Right lobe of liver (tissue), 6 donors: ENCODE measurements at regions not wholly inside any gene's neighbourhood (a gene's known extent, or its start where the extent isn't known, plus 50 kb on each side); places are given as distances from the start of the nearest gene placed in this dataset.

Source experiments
- ATAC-seq, 4 donors: fragments of 200-7000 bp; cut with Tn5 transposase; one replicate each; pipeline ENCODE4 v1.9.1; 2020; ENCODE audit warnings: mild to moderate bottlenecking in 4 of 4, moderate library complexity in 4 of 4
- DNase-seq, 3 donors: peaks; one replicate each; pipeline ENCODE4 v3.0.0-alpha.2; 2020
- H3K27ac ChIP-seq, 3 donors: fragments of 200-600 bp; one replicate each; pipeline ENCODE4 v1.8.0; 2022
- H3K27me3 ChIP-seq, 2 donors: fragments of 200-600 bp; one replicate each; pipeline ENCODE4 v1.8.0; 2022
- H3K36me3 ChIP-seq, 4 donors: fragments of 200-600 bp; sonication (generic) in 1 of 4; one replicate each; pipeline versions ENCODE4 v1.5.1 to v1.8.0; 2017 to 2022; ENCODE audit warnings: control low read depth in 1 of 4
- H3K4me1 ChIP-seq, 4 donors: fragments of 200-600 bp; sonication (generic) in 1 of 4; one replicate each; pipeline versions ENCODE4 v1.5.1 to v1.8.0; 2017 to 2022; ENCODE audit warnings: control low read depth in 1 of 4
- H3K4me3 ChIP-seq, 3 donors: fragments of 200-600 bp; one replicate each; pipeline ENCODE4 v1.8.0; 2022
- H3K9me3 ChIP-seq, 4 donors: fragments of 200-600 bp; sonication (generic) in 1 of 4; one replicate each; pipeline versions ENCODE4 v1.5.1 to v1.8.0; 2017 to 2022; ENCODE audit warnings: control low read depth in 1 of 4
- POLR2A ChIP-seq: fragments of 450-650 bp; IDR thresholded peaks from one replicate; pipeline ENCODE4 v1.6.1; 2017; ENCODE audit warnings: antibody characterized with exemption, mild to moderate bottlenecking
- WGBS: methylation state at CpG from one replicate; pipeline ENCODE4 v1.1.6; 2018; ENCODE audit warnings: low coverage, low lambda C conversion rate; ENCODE audit not compliant: insufficient coverage; ENCODE audit errors: missing lambda C conversion rate; 5-methylcytosine and 5-hydroxymethylcytosine counted together
- intact Hi-C, 2 donors: fragments of 100-400 bp; cut with DNase I; formaldehyde crosslinking; loops; one replicate each; pipeline versions ENCODE4 v1.11.2 to v1.14.1; 2022
- TF ChIP-seq, protein P1 (sequence below), 4 donors: fragments of 200-600 bp in 3 of 4; fragments of 450-650 bp in 1 of 4; IDR thresholded peaks; one replicate each; pipeline versions ENCODE4 v1.5.1 to v1.8.0; 2016 to 2022; ENCODE audit warnings: antibody characterized with exemption in 4 of 4, mild to moderate bottlenecking in 2 of 4
- donor health status: DM: no; HTN: yes; CAD: no.
- donor health status: DM: no; HTN: no; CAD: no.
- donor health status: DM: no; HTN: no; CAD: no.
- donor health status: DM: no; HTN: yes; CAD: no.
- donor health status: DM: no; HTN: yes; CAD: no.

DNA sequence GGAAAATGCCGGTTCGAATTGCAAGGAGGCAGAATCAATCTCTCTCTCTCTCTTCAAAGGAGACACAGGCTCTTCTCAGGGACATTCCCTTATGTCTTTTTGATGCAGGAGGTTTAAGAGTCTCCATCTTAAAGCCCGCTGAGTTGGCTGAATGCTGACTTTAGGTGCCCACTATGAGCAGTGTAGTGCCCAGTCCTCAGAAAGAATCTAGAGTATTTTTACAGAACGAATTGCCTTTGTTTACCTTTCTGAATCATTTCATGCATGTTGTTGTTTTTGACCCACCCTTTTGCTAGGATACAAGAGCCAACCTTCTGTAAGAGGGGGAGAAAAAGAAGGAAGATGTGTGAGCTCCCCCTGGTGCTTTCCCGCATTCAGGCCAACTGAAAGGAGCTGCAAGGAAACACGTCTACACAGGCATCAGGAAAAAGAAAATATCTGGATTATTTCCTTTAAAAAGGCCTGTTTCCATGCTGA lies 193.5 kb upstream of the TCF4 start:
- Histone ChIP-seq H3K36me3 (no peaks in the 10 kb centered on the region), H3K27ac (no peak overlapping the region), H3K9me3 (no peaks in the 10 kb centered on the region), H3K4me1 (peaks cover 0 to 9% (median 0%) of the 10 kb centered on the region in 4 donors), H3K4me3 (no peak overlapping the region), H3K27me3 (peaks cover 0 to 14% of the 10 kb centered on the region in 2 donors)
- intact Hi-C loops, result no loop called here
- ATAC-seq, result peak; percentile 43 to 60 (median 54)
- DNase-seq, result no peak
- TF ChIP-seq, protein P1, sequence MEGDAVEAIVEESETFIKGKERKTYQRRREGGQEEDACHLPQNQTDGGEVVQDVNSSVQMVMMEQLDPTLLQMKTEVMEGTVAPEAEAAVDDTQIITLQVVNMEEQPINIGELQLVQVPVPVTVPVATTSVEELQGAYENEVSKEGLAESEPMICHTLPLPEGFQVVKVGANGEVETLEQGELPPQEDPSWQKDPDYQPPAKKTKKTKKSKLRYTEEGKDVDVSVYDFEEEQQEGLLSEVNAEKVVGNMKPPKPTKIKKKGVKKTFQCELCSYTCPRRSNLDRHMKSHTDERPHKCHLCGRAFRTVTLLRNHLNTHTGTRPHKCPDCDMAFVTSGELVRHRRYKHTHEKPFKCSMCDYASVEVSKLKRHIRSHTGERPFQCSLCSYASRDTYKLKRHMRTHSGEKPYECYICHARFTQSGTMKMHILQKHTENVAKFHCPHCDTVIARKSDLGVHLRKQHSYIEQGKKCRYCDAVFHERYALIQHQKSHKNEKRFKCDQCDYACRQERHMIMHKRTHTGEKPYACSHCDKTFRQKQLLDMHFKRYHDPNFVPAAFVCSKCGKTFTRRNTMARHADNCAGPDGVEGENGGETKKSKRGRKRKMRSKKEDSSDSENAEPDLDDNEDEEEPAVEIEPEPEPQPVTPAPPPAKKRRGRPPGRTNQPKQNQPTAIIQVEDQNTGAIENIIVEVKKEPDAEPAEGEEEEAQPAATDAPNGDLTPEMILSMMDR (IDR thresholded peaks at IDR 0.05), result peak; percentile 14 to 39 (median 34)
- TF ChIP-seq POLR2A, result no peak
- 37% methylated on average over 6 of the region's 6 CpGs for WGBS

- ATAC-seq (no peak), DNase-seq (no peak)
- Histone ChIP-seq H3K4me1 (peaks cover 0 to 9% (median 0%) of the 10 kb centered on the region in 4 donors), H3K36me3 (no peaks in the 10 kb centered on the region), H3K27me3 (peaks cover 0 to 14% of the 10 kb centered on the region in 2 donors), H3K9me3 (no peaks in the 10 kb centered on the region), H3K4me3 (peak overlapping the region; percentile 38 to 50 (median 41)), H3K27ac (peak overlapping the region in 2 of 3 donors; percentile 27 to 49)
- TF ChIP-seq, protein P1 (IDR thresholded peaks at IDR 0.05), result no peak
- no peak for TF ChIP-seq POLR2A
- 33% methylated on average over 6 of the region's 9 CpGs for WGBS
- intact Hi-C loops, result no loop called here
These were observed 192.6 kb upstream of the TCF4 start for GRCh38 chr18:55780586-55781071.

- Histone ChIP-seq H3K27me3 (peaks cover 0 to 14% of the 10 kb centered on the region in 2 donors), H3K27ac (peak overlapping the region in 2 of 3 donors; percentile 27 to 49), H3K4me1 (peaks cover 0 to 9% (median 0%) of the 10 kb centered on the region in 4 donors), H3K9me3 (no peaks in the 10 kb centered on the region), H3K4me3 (peak overlapping the region; percentile 38 to 50 (median 41)), H3K36me3 (no peaks in the 10 kb centered on the region)
- 4% methylated on average over 28 of the region's 88 CpGs for WGBS
- TF ChIP-seq POLR2A, result no peak
- TF ChIP-seq, protein P1 (IDR thresholded peaks at IDR 0.05), result peak in 2 of 4 donors; percentile 14 to 22
- peak; percentile 48 to 79 (median 70) for ATAC-seq
- intact Hi-C loops, result no loop called here
- DNase-seq, result peak in 2 of 3 donors; percentile 36 to 51
These were observed 191.9 kb upstream of the TCF4 start for GRCh38 chr18:55779691-55780585.

DNA sequence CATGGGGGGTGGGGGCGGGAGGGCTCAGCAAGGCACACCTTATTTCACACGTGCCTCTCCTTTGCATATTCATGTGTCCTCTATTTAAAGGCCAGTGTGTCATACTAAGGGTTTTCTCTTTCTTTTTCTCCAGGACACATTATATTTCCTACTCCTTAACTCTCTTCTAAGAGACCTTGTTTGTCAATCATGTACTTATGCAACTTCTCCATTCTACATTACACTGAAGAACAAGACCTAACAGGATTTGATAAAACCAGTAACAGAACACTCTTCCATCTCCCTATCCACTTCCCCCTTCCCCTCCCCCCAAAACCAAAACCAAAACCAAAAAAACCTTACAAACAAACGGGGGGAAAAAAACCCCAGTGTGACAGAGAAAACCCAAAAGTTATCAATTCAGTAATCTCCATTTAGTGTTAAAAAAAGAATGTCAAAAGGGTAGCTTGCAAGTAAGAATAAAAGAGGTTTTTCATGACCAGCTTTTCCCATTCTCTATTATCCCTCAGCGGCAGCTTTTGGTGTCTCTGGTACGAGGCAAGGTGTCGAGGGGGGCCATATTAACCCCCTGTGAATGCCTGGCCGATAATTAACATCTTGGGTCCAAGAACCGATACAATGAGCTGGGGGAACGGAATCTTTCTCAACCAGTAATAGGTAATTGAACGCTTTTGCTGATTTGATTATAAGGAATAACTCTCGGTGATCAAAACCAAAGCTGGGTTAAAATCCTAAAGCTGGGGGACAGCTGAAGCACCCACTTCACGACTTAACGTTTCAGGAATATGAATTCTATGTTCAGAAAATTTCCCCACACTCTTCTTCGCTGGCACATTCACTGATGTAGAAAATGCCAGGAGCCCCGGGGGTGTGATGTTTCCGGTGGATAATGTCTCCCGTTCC lies 191.0 kb upstream of the TCF4 start:
- 9% methylated on average over 17 of the region's 17 CpGs for WGBS
- peak overlapping the region; percentile 38 to 50 (median 41) for H3K4me3 ChIP-seq
- H3K27me3 ChIP-seq, result peaks cover 0 to 14% of the 10 kb centered on the region in 2 donors
- H3K4me1 ChIP-seq, result peaks cover 0 to 9% (median 0%) of the 10 kb centered on the region in 4 donors
- no peak for DNase-seq
- no peaks in the 10 kb centered on the region for H3K36me3 ChIP-seq
- peak; percentile 26 to 58 (median 48) for ATAC-seq
- H3K9me3 ChIP-seq, result no peaks in the 10 kb centered on the region
- TF ChIP-seq, protein P1 (IDR thresholded peaks at IDR 0.05), result no peak
- no peak for TF ChIP-seq POLR2A
- intact Hi-C loops, result no loop called here
- H3K27ac ChIP-seq, result peak overlapping the region in 2 of 3 donors; percentile 8 to 49
